ENCODE measurements at regions not wholly inside any gene's neighbourhood (a gene's known extent, or its start where the extent isn't known, plus 50 kb on each side); places are given as distances from the start of the nearest gene placed in this dataset.
A peak's percentile ranks its signal among the peaks of the same experiment; 100 is the strongest.

- no peak overlapping the region for H3K14ac ChIP-seq (ENCODE audit: low read length in 2 of 2)
- H4K8ac ChIP-seq (ENCODE audit: low read length): no peak overlapping the region
- peak overlapping the region; percentile 72 for H3K9ac ChIP-seq (ENCODE audit: low read length)
- no peak overlapping the region for H2BK120ac ChIP-seq (ENCODE audit: low read depth, low read length)
- H3K36me3 ChIP-seq (ENCODE audit: control insufficient read depth in 1 of 2, insufficient read depth in 2 of 2, low read depth in 1 of 2, low read length in 2 of 2): no peaks in the 10 kb centered on the region
- no peak overlapping the region for H3K4ac ChIP-seq (ENCODE audit: low read depth in 1 of 2, low read length in 2 of 2)
- no peak overlapping the region for H2BK5ac ChIP-seq (ENCODE audit: low read depth, low read length, poor library complexity, severe bottlenecking)
- no peak overlapping the region for H3K4me2 ChIP-seq (ENCODE audit: low read length, poor library complexity, severe bottlenecking)
- no peak overlapping the region for H4K91ac ChIP-seq (ENCODE audit: low read length)
- H3K27me3 ChIP-seq (ENCODE audit: control insufficient read depth in 1 of 2, insufficient read depth in 1 of 2, low read length in 2 of 2): no peaks in the 10 kb centered on the region
- no peaks in the 10 kb centered on the region for H3K4me1 ChIP-seq (ENCODE audit: control insufficient read depth, insufficient read depth, low read depth, low read length)
- no peaks in the 10 kb centered on the region for H3K79me1 ChIP-seq (replicated peaks; ENCODE audit: low read length, poor library complexity, severe bottlenecking)
- no peak overlapping the region for H3K23ac ChIP-seq (ENCODE audit: low read length in 2 of 2)
- no peaks in the 10 kb centered on the region for H3K9me3 ChIP-seq (ENCODE audit: control insufficient read depth, low read length)
- H2AK5ac ChIP-seq (ENCODE audit: low read length, severe bottlenecking): no peak overlapping the region
- no peak overlapping the region for H2BK12ac ChIP-seq (ENCODE audit: low read length in 2 of 2)
- H3K18ac ChIP-seq (ENCODE audit: low read depth in 1 of 2, low read length in 2 of 2): no peak overlapping the region
- no peak overlapping the region for H3K27ac ChIP-seq (ENCODE audit: low read length, poor library complexity, severe bottlenecking)
- DNase-seq: no peak
- no peak overlapping the region for H2AFZ ChIP-seq (ENCODE audit: low read depth, low read length)
- no peak overlapping the region for H2BK15ac ChIP-seq (ENCODE audit: low read depth, poor library complexity, severe bottlenecking)
- peak overlapping the region in 1 of 2 experiments; percentile 25 for H3K4me3 ChIP-seq (ENCODE audit: insufficient read depth in 1 of 2, low read depth in 1 of 2, low read length in 2 of 2)
These were observed 563.8 kb upstream of the MARCKS start for GRCh38 chr6:113293423-113293740.

GRCh38 chr6:113299531-113299930 is 557.6 kb upstream of the MARCKS start:
- H3K4ac ChIP-seq (ENCODE audit: low read depth in 1 of 2, low read length in 2 of 2): no peak overlapping the region
- no peak overlapping the region for H3K4me3 ChIP-seq (ENCODE audit: insufficient read depth in 1 of 2, low read depth in 1 of 2, low read length in 2 of 2)
- H3K14ac ChIP-seq (ENCODE audit: low read length in 2 of 2): no peak overlapping the region
- no peaks in the 10 kb centered on the region for H3K27me3 ChIP-seq (ENCODE audit: control insufficient read depth in 1 of 2, insufficient read depth in 1 of 2, low read length in 2 of 2)
- H4K91ac ChIP-seq (ENCODE audit: low read length): no peak overlapping the region
- H3K9me3 ChIP-seq (ENCODE audit: control insufficient read depth, low read length): no peaks in the 10 kb centered on the region
- H2BK120ac ChIP-seq (ENCODE audit: low read depth, low read length): no peak overlapping the region
- H2AK5ac ChIP-seq (ENCODE audit: low read length, severe bottlenecking): no peak overlapping the region
- no peak overlapping the region for H3K23ac ChIP-seq (ENCODE audit: low read length in 2 of 2)
- no peak overlapping the region for H3K4me2 ChIP-seq (ENCODE audit: low read length, poor library complexity, severe bottlenecking)
- H3K9ac ChIP-seq (ENCODE audit: low read length): no peak overlapping the region
- H3K36me3 ChIP-seq (ENCODE audit: control insufficient read depth in 1 of 2, insufficient read depth in 2 of 2, low read depth in 1 of 2, low read length in 2 of 2): no peaks in the 10 kb centered on the region
- no peak overlapping the region for H4K8ac ChIP-seq (ENCODE audit: low read length)
- no peak for DNase-seq
- no peak overlapping the region for H3K18ac ChIP-seq (ENCODE audit: low read depth in 1 of 2, low read length in 2 of 2)
- no peaks in the 10 kb centered on the region for H3K79me1 ChIP-seq (replicated peaks; ENCODE audit: low read length, poor library complexity, severe bottlenecking)
- no peak overlapping the region for H2BK15ac ChIP-seq (ENCODE audit: low read depth, poor library complexity, severe bottlenecking)
- H2BK12ac ChIP-seq (ENCODE audit: low read length in 2 of 2): no peak overlapping the region
- H3K4me1 ChIP-seq (ENCODE audit: control insufficient read depth, insufficient read depth, low read depth, low read length): no peaks in the 10 kb centered on the region
- no peak overlapping the region for H3K27ac ChIP-seq (ENCODE audit: low read length, poor library complexity, severe bottlenecking)
- H2AFZ ChIP-seq (ENCODE audit: low read depth, low read length): no peak overlapping the region
- H2BK5ac ChIP-seq (ENCODE audit: low read depth, low read length, poor library complexity, severe bottlenecking): no peak overlapping the region

GRCh38 chr6:113301651-113302050 is 555.5 kb upstream of the MARCKS start:
- no peaks in the 10 kb centered on the region for H3K9me3 ChIP-seq (ENCODE audit: control insufficient read depth, low read length)
- DNase-seq: no peak
- no peak overlapping the region for H3K18ac ChIP-seq (ENCODE audit: low read depth in 1 of 2, low read length in 2 of 2)
- H3K4ac ChIP-seq (ENCODE audit: low read depth in 1 of 2, low read length in 2 of 2): no peak overlapping the region
- H3K79me1 ChIP-seq (replicated peaks; ENCODE audit: low read length, poor library complexity, severe bottlenecking): no peaks in the 10 kb centered on the region
- H2AK5ac ChIP-seq (ENCODE audit: low read length, severe bottlenecking): no peak overlapping the region
- H2BK5ac ChIP-seq (ENCODE audit: low read depth, low read length, poor library complexity, severe bottlenecking): no peak overlapping the region
- no peaks in the 10 kb centered on the region for H3K36me3 ChIP-seq (ENCODE audit: control insufficient read depth in 1 of 2, insufficient read depth in 2 of 2, low read depth in 1 of 2, low read length in 2 of 2)
- H4K91ac ChIP-seq (ENCODE audit: low read length): no peak overlapping the region
- no peak overlapping the region for H2BK120ac ChIP-seq (ENCODE audit: low read depth, low read length)
- H3K27ac ChIP-seq (ENCODE audit: low read length, poor library complexity, severe bottlenecking): no peak overlapping the region
- H3K4me2 ChIP-seq (ENCODE audit: low read length, poor library complexity, severe bottlenecking): no peak overlapping the region
- H3K27me3 ChIP-seq (ENCODE audit: control insufficient read depth in 1 of 2, insufficient read depth in 1 of 2, low read length in 2 of 2): no peaks in the 10 kb centered on the region
- H4K8ac ChIP-seq (ENCODE audit: low read length): no peak overlapping the region
- H3K23ac ChIP-seq (ENCODE audit: low read length in 2 of 2): no peak overlapping the region
- no peak overlapping the region for H2BK12ac ChIP-seq (ENCODE audit: low read length in 2 of 2)
- H3K4me3 ChIP-seq (ENCODE audit: insufficient read depth in 1 of 2, low read depth in 1 of 2, low read length in 2 of 2): no peak overlapping the region
- H2AFZ ChIP-seq (ENCODE audit: low read depth, low read length): no peak overlapping the region
- H3K4me1 ChIP-seq (ENCODE audit: control insufficient read depth, insufficient read depth, low read depth, low read length): no peaks in the 10 kb centered on the region
- no peak overlapping the region for H3K9ac ChIP-seq (ENCODE audit: low read length)
- H3K14ac ChIP-seq (ENCODE audit: low read length in 2 of 2): no peak overlapping the region
- H2BK15ac ChIP-seq (ENCODE audit: low read depth, poor library complexity, severe bottlenecking): no peak overlapping the region

GRCh38 chr6:113304116-113304515 is 553.0 kb upstream of the MARCKS start:
- 100% methylated on average over 1 of the region's 1 CpG for WGBS
- Histone ChIP-seq H4K8ac (ENCODE audit: low read length) (no peak overlapping the region), H2BK12ac (ENCODE audit: low read length in 2 of 2) (no peak overlapping the region), H3K27me3 (ENCODE audit: control insufficient read depth in 1 of 2, insufficient read depth in 1 of 2, low read length in 2 of 2) (no peaks in the 10 kb centered on the region), H2BK15ac (ENCODE audit: low read depth, poor library complexity, severe bottlenecking) (no peak overlapping the region), H2AFZ (ENCODE audit: low read depth, low read length) (no peak overlapping the region), H4K91ac (ENCODE audit: low read length) (no peak overlapping the region), H3K23ac (ENCODE audit: low read length in 2 of 2) (no peak overlapping the region), H3K9ac (ENCODE audit: low read length) (no peak overlapping the region), H3K9me3 (ENCODE audit: control insufficient read depth, low read length) (no peaks in the 10 kb centered on the region), H3K4me3 (ENCODE audit: insufficient read depth in 1 of 2, low read depth in 1 of 2, low read length in 2 of 2) (no peak overlapping the region), H3K79me1 (replicated peaks; ENCODE audit: low read length, poor library complexity, severe bottlenecking) (no peaks in the 10 kb centered on the region), H3K4me1 (ENCODE audit: control insufficient read depth, insufficient read depth, low read depth, low read length) (no peaks in the 10 kb centered on the region), H3K18ac (ENCODE audit: low read depth in 1 of 2, low read length in 2 of 2) (no peak overlapping the region), H2BK120ac (ENCODE audit: low read depth, low read length) (no peak overlapping the region), H3K27ac (ENCODE audit: low read length, poor library complexity, severe bottlenecking) (no peak overlapping the region), H3K14ac (ENCODE audit: low read length in 2 of 2) (no peak overlapping the region), H2BK5ac (ENCODE audit: low read depth, low read length, poor library complexity, severe bottlenecking) (no peak overlapping the region), H3K4ac (ENCODE audit: low read depth in 1 of 2, low read length in 2 of 2) (no peak overlapping the region), H3K36me3 (ENCODE audit: control insufficient read depth in 1 of 2, insufficient read depth in 2 of 2, low read depth in 1 of 2, low read length in 2 of 2) (no peaks in the 10 kb centered on the region), H3K4me2 (ENCODE audit: low read length, poor library complexity, severe bottlenecking) (no peak overlapping the region), H2AK5ac (ENCODE audit: low read length, severe bottlenecking) (no peak overlapping the region)
- no peak for DNase-seq

Measured in mesenchymal stem cell (in vitro differentiated cells and primary cell).